Parathyroid adenoma (tissue), 2 donors: ENCODE measurements at regions not wholly inside any gene's neighbourhood (a gene's known extent, or its start where the extent isn't known, plus 50 kb on each side); places are given as distances from the start of the nearest gene placed in this dataset.

Experiments
- H2AFZ ChIP-seq: fragments of 300-600 bp; sonication (generic); one replicate; pipeline ENCODE4 v1.7.0; 2017; ENCODE audit warnings: antibody characterized with exemption, mild to moderate bottlenecking
- H3K27ac ChIP-seq: fragments of 300-600 bp; sonication (generic); one replicate; pipeline ENCODE4 v1.7.0; 2017
- H3K27me3 ChIP-seq: fragments of 300-600 bp; sonication (generic); one replicate; pipeline ENCODE4 v1.7.0; 2017; ENCODE audit warnings: low read length; ENCODE audit not compliant: control insufficient read depth, insufficient read depth
- H3K36me3 ChIP-seq: fragments of 300-600 bp; sonication (generic); one replicate; pipeline ENCODE4 v1.7.0; 2017; ENCODE audit warnings: low read length; ENCODE audit not compliant: control insufficient read depth, insufficient read depth
- H3K4me1 ChIP-seq: fragments of 300-600 bp; sonication (generic); one replicate; pipeline ENCODE4 v1.7.0; 2017; ENCODE audit warnings: control low read depth
- H3K4me2 ChIP-seq: fragments of 300-600 bp; sonication (generic); one replicate; pipeline ENCODE4 v1.7.0; 2017; ENCODE audit warnings: low read length
- H3K4me3 ChIP-seq: fragments of 300-600 bp; sonication (generic); one replicate; pipeline ENCODE4 v1.7.0; 2017; ENCODE audit warnings: low read depth, low read length
- H3K79me2 ChIP-seq: fragments of 300-600 bp; sonication (generic); one replicate; pipeline ENCODE4 v1.7.0; 2017; ENCODE audit warnings: control low read depth
- H3K9ac ChIP-seq: fragments of 300-600 bp; sonication (generic); one replicate; pipeline ENCODE4 v1.7.0; 2017; ENCODE audit warnings: mild to moderate bottlenecking
- H3K9me3 ChIP-seq: fragments of 300-600 bp; sonication (generic); one replicate; pipeline ENCODE4 v1.7.0; 2017; ENCODE audit warnings: low read length; ENCODE audit not compliant: control insufficient read depth
- TF ChIP-seq, protein P1 (sequence below): fragments of 300-600 bp; sonication (generic); IDR thresholded peaks from one replicate; pipeline ENCODE4 v1.7.0; 2017; ENCODE audit warnings: antibody characterized with exemption, mild to moderate bottlenecking
- donor health status: primary hyperparathyroidism.

DNA sequence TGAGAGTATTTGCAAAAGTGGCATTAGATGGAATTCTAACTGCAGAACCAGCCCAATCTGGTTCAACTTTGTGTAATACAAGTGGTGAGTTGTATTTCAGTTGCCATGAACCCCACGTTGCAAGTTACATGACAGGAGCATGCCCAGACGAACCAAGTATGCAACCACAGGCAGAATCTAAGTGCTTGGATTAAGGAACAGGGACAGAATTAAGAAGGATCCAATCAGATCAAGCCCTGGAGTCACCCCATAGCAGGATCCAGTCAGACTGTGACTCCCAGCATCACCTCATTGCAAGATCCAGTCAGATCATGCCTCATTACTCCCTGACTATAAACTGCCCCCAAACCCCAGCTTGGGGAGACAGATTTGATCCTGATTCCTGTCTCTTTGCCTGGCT, 388.7 kb upstream of the NRP1 start:
- Histone ChIP-seq H3K9me3 (no peaks in the 10 kb centered on the region), H3K4me1 (no peaks in the 10 kb centered on the region), H2AFZ (no peak overlapping the region), H3K4me3 (no peak overlapping the region), H3K9ac (no peak overlapping the region), H3K79me2 (no peaks in the 10 kb centered on the region), H3K27me3 (no peaks in the 10 kb centered on the region), H3K27ac (no peak overlapping the region), H3K36me3 (no peaks in the 10 kb centered on the region), H3K4me2 (no peak overlapping the region)
- TF ChIP-seq, protein P1, sequence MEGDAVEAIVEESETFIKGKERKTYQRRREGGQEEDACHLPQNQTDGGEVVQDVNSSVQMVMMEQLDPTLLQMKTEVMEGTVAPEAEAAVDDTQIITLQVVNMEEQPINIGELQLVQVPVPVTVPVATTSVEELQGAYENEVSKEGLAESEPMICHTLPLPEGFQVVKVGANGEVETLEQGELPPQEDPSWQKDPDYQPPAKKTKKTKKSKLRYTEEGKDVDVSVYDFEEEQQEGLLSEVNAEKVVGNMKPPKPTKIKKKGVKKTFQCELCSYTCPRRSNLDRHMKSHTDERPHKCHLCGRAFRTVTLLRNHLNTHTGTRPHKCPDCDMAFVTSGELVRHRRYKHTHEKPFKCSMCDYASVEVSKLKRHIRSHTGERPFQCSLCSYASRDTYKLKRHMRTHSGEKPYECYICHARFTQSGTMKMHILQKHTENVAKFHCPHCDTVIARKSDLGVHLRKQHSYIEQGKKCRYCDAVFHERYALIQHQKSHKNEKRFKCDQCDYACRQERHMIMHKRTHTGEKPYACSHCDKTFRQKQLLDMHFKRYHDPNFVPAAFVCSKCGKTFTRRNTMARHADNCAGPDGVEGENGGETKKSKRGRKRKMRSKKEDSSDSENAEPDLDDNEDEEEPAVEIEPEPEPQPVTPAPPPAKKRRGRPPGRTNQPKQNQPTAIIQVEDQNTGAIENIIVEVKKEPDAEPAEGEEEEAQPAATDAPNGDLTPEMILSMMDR, result no peak

DNA sequence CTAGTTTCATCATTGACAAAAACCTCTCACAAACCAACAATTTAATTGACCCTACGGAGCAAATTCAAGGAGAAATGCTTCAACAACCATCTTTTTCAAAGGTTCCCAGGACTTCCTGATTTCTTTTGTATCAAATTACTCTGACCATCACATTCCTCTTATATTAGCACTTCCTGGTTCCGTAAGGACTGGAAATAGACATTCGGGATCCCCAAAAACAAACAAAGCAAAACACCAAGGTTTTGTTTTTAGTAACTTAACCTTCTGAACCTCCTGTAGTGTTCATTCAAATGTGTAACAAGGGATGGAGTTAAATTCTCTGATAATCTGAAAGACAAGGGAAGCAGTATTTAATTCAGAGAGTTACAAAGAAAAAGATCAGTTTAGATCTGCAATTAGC, 387.6 kb upstream of the NRP1 start:
- peak overlapping the region; percentile 39 for H3K27ac ChIP-seq
- TF ChIP-seq, protein P1, result no peak
- no peaks in the 10 kb centered on the region for H3K9me3 ChIP-seq
- H2AFZ ChIP-seq, result no peak overlapping the region
- H3K36me3 ChIP-seq, result no peaks in the 10 kb centered on the region
- no peak overlapping the region for H3K9ac ChIP-seq
- H3K79me2 ChIP-seq, result no peaks in the 10 kb centered on the region
- no peaks in the 10 kb centered on the region for H3K27me3 ChIP-seq
- H3K4me2 ChIP-seq, result no peak overlapping the region
- H3K4me3 ChIP-seq, result no peak overlapping the region
- no peaks in the 10 kb centered on the region for H3K4me1 ChIP-seq

DNA sequence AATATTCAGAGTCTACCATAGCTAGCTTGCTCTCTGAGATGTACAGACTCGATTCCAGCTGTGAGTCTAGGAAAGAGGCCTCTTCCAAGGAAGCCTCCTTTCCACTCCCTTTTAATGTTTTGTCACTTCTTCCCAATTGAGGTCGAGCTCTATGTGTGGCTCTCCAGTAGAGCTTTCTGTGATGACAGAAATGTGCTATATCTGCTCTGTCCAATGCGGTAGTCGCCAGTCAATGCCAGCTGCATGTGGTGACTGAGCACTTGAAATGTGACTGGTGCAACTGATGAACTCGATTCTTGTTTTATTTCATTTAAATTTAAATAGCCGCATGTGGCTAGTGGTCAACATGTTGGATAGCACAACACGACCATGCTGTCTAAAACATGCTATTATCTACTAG, 387.0 kb upstream of the NRP1 start:
- H3K4me3 ChIP-seq, result no peak overlapping the region
- H3K27ac ChIP-seq, result peak overlapping the region; percentile 39
- H3K79me2 ChIP-seq, result no peaks in the 10 kb centered on the region
- no peaks in the 10 kb centered on the region for H3K36me3 ChIP-seq
- no peak overlapping the region for H2AFZ ChIP-seq
- H3K4me2 ChIP-seq, result no peak overlapping the region
- TF ChIP-seq, protein P1, result no peak
- H3K9me3 ChIP-seq, result no peaks in the 10 kb centered on the region
- no peaks in the 10 kb centered on the region for H3K27me3 ChIP-seq
- H3K9ac ChIP-seq, result no peak overlapping the region
- no peaks in the 10 kb centered on the region for H3K4me1 ChIP-seq

DNA sequence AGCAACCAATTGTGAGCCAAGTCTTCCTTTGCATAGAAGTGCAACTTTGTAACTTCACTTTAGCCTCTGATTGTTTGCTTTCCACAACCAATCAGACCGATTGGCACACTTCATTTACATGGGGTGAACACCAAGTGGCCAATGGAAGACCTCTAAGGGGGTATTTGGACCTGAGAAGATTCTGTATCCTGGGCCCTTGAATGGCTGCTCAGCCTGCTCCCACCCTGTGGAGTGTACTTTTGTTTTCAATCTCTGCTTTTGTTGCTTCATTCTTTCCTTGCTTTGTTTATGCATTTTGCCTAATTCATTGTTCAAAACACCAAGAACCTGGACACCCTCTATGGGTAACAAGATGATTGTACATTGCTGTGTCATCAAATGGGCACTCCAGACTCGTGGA, 385.7 kb upstream of the NRP1 start:
- Histone ChIP-seq H3K4me3 (no peak overlapping the region), H3K4me2 (no peak overlapping the region), H3K4me1 (no peaks in the 10 kb centered on the region), H2AFZ (no peak overlapping the region), H3K9me3 (no peaks in the 10 kb centered on the region), H3K79me2 (no peaks in the 10 kb centered on the region), H3K9ac (no peak overlapping the region), H3K27me3 (no peaks in the 10 kb centered on the region), H3K27ac (no peak overlapping the region), H3K36me3 (no peaks in the 10 kb centered on the region)
- TF ChIP-seq, protein P1, result no peak

DNA sequence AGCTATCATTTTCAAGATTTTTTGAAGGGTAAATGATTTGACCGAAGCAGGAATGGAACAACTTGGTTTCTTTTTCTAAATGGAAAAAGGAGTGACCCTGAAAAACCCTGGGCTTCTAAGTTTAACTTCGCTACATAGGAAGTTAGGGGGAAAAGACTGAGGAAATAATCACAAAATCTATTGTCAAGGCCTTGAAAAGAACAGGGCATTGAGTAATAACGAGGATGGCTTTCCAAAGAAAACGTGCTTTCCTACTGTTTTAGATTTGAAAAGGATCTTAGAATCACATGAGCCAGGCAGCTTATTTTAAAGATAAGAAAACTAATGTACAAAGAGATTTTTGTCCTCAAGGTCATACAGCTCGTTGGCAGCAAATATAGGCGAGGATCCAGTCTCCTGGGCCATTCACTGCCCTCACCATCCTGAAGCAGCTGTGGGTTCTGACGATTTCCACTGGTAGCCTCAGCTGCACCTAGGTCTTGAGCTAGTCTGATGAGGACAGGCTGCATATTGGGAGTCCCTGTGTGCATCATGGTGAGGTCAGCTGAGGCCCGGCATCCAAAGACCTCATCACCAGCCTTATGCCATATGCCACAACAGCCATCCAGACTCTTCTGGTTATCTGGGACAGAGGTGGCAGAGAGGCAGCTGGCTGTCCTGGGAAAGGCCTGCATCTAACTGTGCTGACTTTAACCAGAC, 384.7 kb upstream of the NRP1 start:
- Histone ChIP-seq H3K79me2 (no peaks in the 10 kb centered on the region), H3K36me3 (no peaks in the 10 kb centered on the region), H3K4me1 (no peaks in the 10 kb centered on the region), H3K27ac (peak overlapping the region; percentile 42), H3K4me3 (no peak overlapping the region), H3K4me2 (no peak overlapping the region), H3K9ac (no peak overlapping the region), H3K27me3 (no peaks in the 10 kb centered on the region), H2AFZ (no peak overlapping the region), H3K9me3 (no peaks in the 10 kb centered on the region)
- TF ChIP-seq, protein P1, result no peak
